GM13976 (cell line): ENCODE measurements at regions not wholly inside any gene's neighbourhood (a gene's known extent, or its start where the extent isn't known, plus 50 kb on each side); places are given as distances from the start of the nearest gene placed in this dataset.

ENCODE experiments used
- DNase-seq: peaks from one replicate; pipeline ENCODE4 v3.0.0; 2012; ENCODE audit warnings: low spot score
- in situ Hi-C: fragments of 300-500 bp; cut with MboI; formaldehyde crosslinking; loops from one replicate; pipeline ENCODE4 v1.12.0; 2022; ENCODE audit warnings: low sequenced_read_pairs, mixed read lengths, inconsistent platforms; ENCODE audit not compliant: unreplicated experiment
- TF ChIP-seq, protein P1 (sequence below): IDR thresholded peaks from 2 replicates; pipeline ENCODE4 v1.5.1; 2012; ENCODE audit warnings: borderline replicate concordance, mild to moderate bottlenecking; ENCODE audit not compliant: insufficient read depth; ENCODE audit errors: extremely low read depth, missing control alignments, control extremely low read depth

DNA sequence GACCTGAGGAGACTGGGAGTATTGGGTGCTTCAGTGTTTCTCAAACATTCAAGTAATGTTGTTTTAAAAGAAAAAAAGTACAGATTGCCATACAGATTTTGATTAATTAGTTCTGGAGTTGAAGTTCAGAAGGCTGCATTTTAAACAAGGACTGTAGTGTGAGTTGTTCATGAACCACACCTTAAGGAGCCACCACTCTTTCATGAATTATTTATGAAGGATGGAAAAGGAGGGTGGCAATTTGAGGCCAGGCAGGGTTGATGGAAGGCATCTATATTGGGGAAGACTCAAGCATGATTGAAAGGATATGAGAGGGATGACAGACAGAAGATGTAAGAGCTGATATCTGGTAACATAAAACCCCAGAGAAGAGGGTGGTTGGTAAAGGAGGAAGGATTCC lies 146.6 kb upstream of the CAND1 start:
- in situ Hi-C loops: no loop called here
- TF ChIP-seq, protein P1, sequence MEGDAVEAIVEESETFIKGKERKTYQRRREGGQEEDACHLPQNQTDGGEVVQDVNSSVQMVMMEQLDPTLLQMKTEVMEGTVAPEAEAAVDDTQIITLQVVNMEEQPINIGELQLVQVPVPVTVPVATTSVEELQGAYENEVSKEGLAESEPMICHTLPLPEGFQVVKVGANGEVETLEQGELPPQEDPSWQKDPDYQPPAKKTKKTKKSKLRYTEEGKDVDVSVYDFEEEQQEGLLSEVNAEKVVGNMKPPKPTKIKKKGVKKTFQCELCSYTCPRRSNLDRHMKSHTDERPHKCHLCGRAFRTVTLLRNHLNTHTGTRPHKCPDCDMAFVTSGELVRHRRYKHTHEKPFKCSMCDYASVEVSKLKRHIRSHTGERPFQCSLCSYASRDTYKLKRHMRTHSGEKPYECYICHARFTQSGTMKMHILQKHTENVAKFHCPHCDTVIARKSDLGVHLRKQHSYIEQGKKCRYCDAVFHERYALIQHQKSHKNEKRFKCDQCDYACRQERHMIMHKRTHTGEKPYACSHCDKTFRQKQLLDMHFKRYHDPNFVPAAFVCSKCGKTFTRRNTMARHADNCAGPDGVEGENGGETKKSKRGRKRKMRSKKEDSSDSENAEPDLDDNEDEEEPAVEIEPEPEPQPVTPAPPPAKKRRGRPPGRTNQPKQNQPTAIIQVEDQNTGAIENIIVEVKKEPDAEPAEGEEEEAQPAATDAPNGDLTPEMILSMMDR: no peak
- no peak for DNase-seq

DNA sequence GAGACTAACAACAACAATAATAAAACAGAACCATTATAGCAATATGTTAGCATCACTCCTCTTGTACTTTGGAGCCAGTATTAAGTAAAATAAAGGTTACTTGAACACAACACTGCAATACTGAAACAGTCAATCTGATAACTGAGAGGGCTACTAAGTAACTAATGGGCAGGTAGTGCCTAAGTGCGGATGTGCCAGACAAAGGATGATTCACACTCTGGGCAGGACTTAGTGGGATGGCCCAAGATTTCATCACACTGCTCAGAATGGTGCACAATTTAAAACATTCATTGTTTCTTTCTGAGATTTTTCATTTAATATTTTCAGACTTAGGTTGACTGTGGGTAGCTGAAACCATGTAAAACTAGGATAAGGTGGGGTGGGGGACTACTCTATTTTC lies 131.9 kb upstream of the CAND1 start:
- TF ChIP-seq, protein P1: no peak
- DNase-seq: no peak
- in situ Hi-C loops: no loop called here

DNA sequence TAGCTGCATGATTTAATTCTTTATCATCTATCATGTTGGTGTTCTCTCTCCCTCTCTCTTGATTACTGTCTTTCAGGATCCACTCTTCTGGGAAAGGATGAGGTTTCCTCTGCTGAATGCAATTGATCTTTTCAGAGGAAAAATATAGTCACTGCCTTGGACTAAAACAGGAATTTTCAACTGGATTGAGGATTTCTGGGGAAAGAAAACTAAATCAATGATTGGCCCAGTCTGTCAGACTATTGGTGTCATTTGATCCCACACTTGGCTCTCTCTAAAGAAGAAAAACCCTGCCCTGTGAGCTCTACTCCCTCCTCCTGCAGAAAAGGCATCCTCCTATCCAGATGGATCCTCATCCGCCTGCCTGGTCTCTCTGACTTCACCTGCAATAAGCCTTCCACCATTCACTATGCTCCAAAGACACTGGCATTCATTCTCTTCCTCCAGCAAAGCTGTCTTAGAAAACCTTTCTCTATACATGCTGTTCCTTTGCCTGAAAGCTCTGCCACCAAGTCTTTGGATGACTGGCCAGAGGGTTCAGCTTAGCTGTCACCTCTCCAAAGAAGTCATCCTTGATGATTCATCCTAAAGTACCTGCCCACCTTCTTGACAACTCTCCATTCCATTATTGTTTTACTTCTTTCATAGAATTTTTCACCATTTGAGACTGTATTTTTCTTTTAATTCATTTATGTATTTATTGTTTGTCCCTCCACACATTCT lies 127.7 kb upstream of the CAND1 start:
- DNase-seq: no peak
- TF ChIP-seq, protein P1: no peak
- in situ Hi-C loops: no loop called here

DNA sequence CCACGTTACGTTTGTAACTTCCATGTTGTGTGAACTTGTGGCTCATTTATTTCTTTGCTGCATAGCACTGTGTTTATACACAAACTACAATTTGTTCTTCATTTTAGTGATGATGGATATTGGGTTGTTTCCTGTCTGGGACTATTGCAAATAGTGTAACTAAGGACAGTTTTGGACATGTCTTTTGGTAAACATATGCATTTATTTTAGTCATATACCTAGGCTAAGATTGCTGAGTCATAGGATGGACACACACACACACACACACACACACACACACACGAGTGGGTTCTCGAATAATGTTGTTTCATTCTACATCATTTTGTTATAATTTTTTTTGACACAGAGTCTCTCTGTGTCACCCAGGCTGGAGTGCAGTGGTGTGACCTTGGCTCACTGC lies 123.5 kb upstream of the CAND1 start:
- TF ChIP-seq, protein P1: no peak
- in situ Hi-C loops: no loop called here
- DNase-seq: no peak

DNA sequence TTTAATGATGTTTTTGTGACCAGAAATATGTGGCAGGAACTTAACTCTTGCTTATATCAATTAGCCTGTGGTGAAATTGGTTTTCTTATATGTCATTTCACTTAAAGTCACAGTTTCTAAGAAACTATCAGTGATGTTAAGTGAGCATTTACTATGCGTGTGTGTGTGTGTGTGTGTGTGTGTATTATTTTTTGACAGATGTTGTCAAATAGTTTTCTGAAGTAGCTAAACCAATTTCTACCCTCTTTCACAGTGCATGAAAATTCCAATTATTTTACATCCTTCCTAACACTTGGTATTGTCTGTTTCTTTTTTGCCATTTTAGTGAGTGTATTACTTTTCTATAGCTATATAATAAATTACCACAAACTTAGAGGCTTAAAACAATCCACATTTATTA lies 122.1 kb upstream of the CAND1 start:
- in situ Hi-C loops: no loop called here
- TF ChIP-seq, protein P1: no peak
- DNase-seq: no peak

DNA sequence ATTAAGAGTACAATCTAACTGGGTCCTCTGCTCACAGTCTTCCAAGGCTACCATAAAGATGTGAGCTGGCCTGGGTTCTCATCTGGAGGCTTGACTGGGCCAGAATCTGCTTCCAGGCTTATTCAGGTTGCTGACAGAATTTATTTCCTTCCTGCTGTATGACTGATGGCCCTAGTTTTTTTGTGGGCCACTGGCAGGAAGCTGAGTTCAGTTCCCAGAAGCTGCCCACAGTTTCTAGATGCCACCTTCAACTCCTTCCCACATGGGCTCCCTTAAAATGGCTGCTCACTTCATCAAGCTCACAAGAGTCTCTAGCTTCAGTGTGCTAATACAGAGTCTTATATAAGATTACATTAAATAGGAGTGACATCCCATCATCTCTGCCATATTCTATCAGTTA lies 121.7 kb upstream of the CAND1 start:
- in situ Hi-C loops: no loop called here
- no peak for DNase-seq
- TF ChIP-seq, protein P1: no peak
